Type B pancreatic cell (in vitro differentiated cells): ENCODE measurements at regions not wholly inside any gene's neighbourhood (a gene's known extent, or its start where the extent isn't known, plus 50 kb on each side); places are given as distances from the start of the nearest gene placed in this dataset.

Experiments
- DNase-seq: peaks from one replicate; pipeline ENCODE4 v3.0.0; 2021; ENCODE audit warnings: mixed read lengths; ENCODE audit not compliant: unreplicated experiment; ENCODE audit errors: extremely low spot score
- H3K27ac Mint-ChIP-seq: 2 replicates; pipeline ENCODE4 v1.8.0; 2021; ENCODE audit warnings: mild to moderate bottlenecking, mixed read lengths
- H3K27me3 Mint-ChIP-seq: 2 replicates; pipeline ENCODE4 v1.8.0; 2021; ENCODE audit warnings: mixed read lengths
- H3K36me3 Mint-ChIP-seq: 2 replicates; pipeline ENCODE4 v1.8.0; 2021; ENCODE audit warnings: mixed read lengths
- H3K4me1 Mint-ChIP-seq: one replicate; pipeline ENCODE4 v1.8.0; 2021; ENCODE audit warnings: mixed read lengths; ENCODE audit not compliant: unreplicated experiment
- H3K4me3 Mint-ChIP-seq: 2 replicates; pipeline ENCODE4 v1.8.0; 2021; ENCODE audit warnings: mild to moderate bottlenecking, mixed read lengths
- H3K9me3 Mint-ChIP-seq: 2 replicates; pipeline ENCODE4 v1.8.0; 2021; ENCODE audit warnings: mixed read lengths
- CTCF ChIP-seq: fragments of 200-600 bp; sonication (generic); conservative IDR thresholded peaks from 2 replicates; pipeline ENCODE4 v1.5.0; 2021; ENCODE audit warnings: antibody characterized with exemption, mild to moderate bottlenecking

GRCh38 chr18:39918847-39919246 lies 2036.2 kb upstream of the PIK3C3 start:
- H3K4me1 Mint-ChIP-seq = no peaks in the 10 kb centered on the region
- no peak overlapping the region for H3K27ac Mint-ChIP-seq
- H3K36me3 Mint-ChIP-seq = no peaks in the 10 kb centered on the region
- DNase-seq = no peak
- H3K4me3 Mint-ChIP-seq = no peak overlapping the region
- no peaks in the 10 kb centered on the region for H3K9me3 Mint-ChIP-seq
- no peaks in the 10 kb centered on the region for H3K27me3 Mint-ChIP-seq
- no peak for TF ChIP-seq CTCF

GRCh38 chr18:39913672-39914366 lies 2041.2 kb upstream of the PIK3C3 start:
- no peak overlapping the region for H3K27ac Mint-ChIP-seq
- no peak for DNase-seq
- no peaks in the 10 kb centered on the region for H3K27me3 Mint-ChIP-seq
- no peak for TF ChIP-seq CTCF
- peaks cover 6% of the 10 kb centered on the region for H3K9me3 Mint-ChIP-seq
- no peaks in the 10 kb centered on the region for H3K36me3 Mint-ChIP-seq
- no peaks in the 10 kb centered on the region for H3K4me1 Mint-ChIP-seq
- H3K4me3 Mint-ChIP-seq = no peak overlapping the region

GRCh38 chr18:39911716-39912115 lies 2043.3 kb upstream of the PIK3C3 start:
- Mint-ChIP-seq H3K27me3 (no peaks in the 10 kb centered on the region), H3K27ac (no peak overlapping the region), H3K4me3 (no peak overlapping the region), H3K36me3 (no peaks in the 10 kb centered on the region), H3K9me3 (peaks cover 6% of the 10 kb centered on the region), H3K4me1 (no peaks in the 10 kb centered on the region)
- TF ChIP-seq CTCF = no peak
- no peak for DNase-seq

- H3K9me3 Mint-ChIP-seq = peaks cover 6% of the 10 kb centered on the region
- no peak overlapping the region for H3K27ac Mint-ChIP-seq
- no peak for TF ChIP-seq CTCF
- H3K4me1 Mint-ChIP-seq = no peaks in the 10 kb centered on the region
- H3K4me3 Mint-ChIP-seq = no peak overlapping the region
- H3K36me3 Mint-ChIP-seq = no peaks in the 10 kb centered on the region
- no peak for DNase-seq
- H3K27me3 Mint-ChIP-seq = no peaks in the 10 kb centered on the region
Observed at GRCh38 chr18:39909706-39910105, 2045.3 kb upstream of the PIK3C3 start.

GRCh38 chr18:39886136-39886535 lies 2068.9 kb upstream of the PIK3C3 start:
- Mint-ChIP-seq H3K4me3 (no peak overlapping the region), H3K27me3 (no peaks in the 10 kb centered on the region), H3K4me1 (peaks cover 6% of the 10 kb centered on the region), H3K36me3 (no peaks in the 10 kb centered on the region), H3K9me3 (no peaks in the 10 kb centered on the region), H3K27ac (no peak overlapping the region)
- no peak for TF ChIP-seq CTCF
- DNase-seq = no peak

- H3K4me1 Mint-ChIP-seq = peaks cover 14% of the 10 kb centered on the region
- no peak for TF ChIP-seq CTCF
- DNase-seq = no peak
- H3K27me3 Mint-ChIP-seq = no peaks in the 10 kb centered on the region
- no peaks in the 10 kb centered on the region for H3K9me3 Mint-ChIP-seq
- H3K27ac Mint-ChIP-seq = no peak overlapping the region
- H3K4me3 Mint-ChIP-seq = no peak overlapping the region
- H3K36me3 Mint-ChIP-seq = no peaks in the 10 kb centered on the region
Observed at GRCh38 chr18:39872651-39873050, 2082.4 kb upstream of the PIK3C3 start.
